Posterior cingulate gyrus (tissue), 11 donors: ENCODE measurements at regions not wholly inside any gene's neighbourhood (a gene's known extent, or its start where the extent isn't known, plus 50 kb on each side); places are given as distances from the start of the nearest gene placed in this dataset.
"Not testable (repeated sequence)": the region's sequence is repeated elsewhere in the genome, so short reads cannot be mapped to it uniquely, and the experiment has no call there.

ENCODE experiments used
- DNase-seq, 10 donors: peaks; one replicate each; pipeline versions ENCODE4 v3.0.0 to v3.0.0-alpha.2; 2020 to 2021; ENCODE audit warnings: mixed read lengths in 3 of 10
- intact Hi-C: fragments of 100-400 bp; cut with DNase I; formaldehyde crosslinking; loops from one replicate; pipeline ENCODE4 v1.15.1; 2023

- no peak for DNase-seq
- intact Hi-C loops = no loop called here
Observed at GRCh38 chr12:87599459-87599858, 429.7 kb downstream of the C12orf50 start.

GRCh38 chr12:87597114-87597513 lies 432.1 kb downstream of the C12orf50 start:
- intact Hi-C loops = no loop called here
- DNase-seq = no peak

- intact Hi-C loops = no loop called here
- no peak for DNase-seq
Observed at GRCh38 chr12:87596636-87597035, 432.6 kb downstream of the C12orf50 start.

- DNase-seq = no peak
- intact Hi-C loops = no loop called here
Observed at GRCh38 chr12:87596134-87596533, 433.1 kb downstream of the C12orf50 start.

- no peak for DNase-seq
- intact Hi-C loops = no loop called here
Observed at GRCh38 chr12:87585882-87586557, 443.2 kb downstream of the C12orf50 start.

- intact Hi-C loops, DNase-seq: not testable (repeated sequence)
Observed at GRCh38 chr12:87579091-87579490, 450.1 kb downstream of the C12orf50 start.

GRCh38 chr12:87575906-87576305 lies 453.3 kb downstream of the C12orf50 start:
- intact Hi-C loops = no loop called here
- DNase-seq = no peak

- peak in 1 of 10 donors; percentile 21 for DNase-seq
- intact Hi-C loops = not testable (repeated sequence)
Observed at GRCh38 chr12:87566918-87567317, 462.3 kb downstream of the C12orf50 start.

- no peak for DNase-seq
- intact Hi-C loops = no loop called here
Observed at GRCh38 chr12:87556985-87557384, 472.2 kb downstream of the C12orf50 start.

- intact Hi-C loops = not testable (repeated sequence)
Observed at GRCh38 chr12:87531213-87531612, 498.0 kb downstream of the C12orf50 start.

GRCh38 chr12:87529413-87529812 lies 499.8 kb downstream of the C12orf50 start:
- intact Hi-C loops = no loop called here
- DNase-seq = no peak

More at GRCh38 chr12:87531213-87531612, 498.0 kb downstream of the C12orf50 start:
- DNase-seq = not testable (repeated sequence)

GRCh38 chr12:87520968-87521367 lies 508.2 kb downstream of the C12orf50 start:
- no peak for DNase-seq
- intact Hi-C loops = no loop called here

GRCh38 chr12:87518481-87518880 lies 510.7 kb downstream of the C12orf50 start:
- DNase-seq = no peak
- intact Hi-C loops = no loop called here

- intact Hi-C loops = no loop called here
- peak in 1 of 10 donors; percentile 66 for DNase-seq
Observed at GRCh38 chr12:87518036-87518435, 511.2 kb downstream of the C12orf50 start.

- peak in 1 of 10 donors; percentile 22 for DNase-seq
- intact Hi-C loops = no loop called here
Observed at GRCh38 chr12:87513536-87514280, 515.5 kb downstream of the C12orf50 start.

GRCh38 chr12:87511371-87511770 lies 517.8 kb downstream of the C12orf50 start:
- intact Hi-C loops = no loop called here
- DNase-seq = no peak

- no peak for DNase-seq
- intact Hi-C loops = no loop called here
Observed at GRCh38 chr12:87509237-87509820, 519.9 kb downstream of the C12orf50 start.

- no peak for DNase-seq
- intact Hi-C loops = no loop called here
Observed at GRCh38 chr12:87491598-87491997, 537.6 kb downstream of the C12orf50 start.

GRCh38 chr12:87491089-87491488 lies 538.1 kb downstream of the C12orf50 start:
- DNase-seq = no peak
- intact Hi-C loops = no loop called here

GRCh38 chr12:87469295-87469694 lies 559.9 kb downstream of the C12orf50 start:
- intact Hi-C loops = no loop called here
- DNase-seq = no peak

GRCh38 chr12:87467936-87468335 lies 561.3 kb downstream of the C12orf50 start:
- DNase-seq = no peak

GRCh38 chr12:87464565-87464964 lies 564.6 kb downstream of the C12orf50 start:
- intact Hi-C loops = no loop called here
- DNase-seq = no peak

More at GRCh38 chr12:87467936-87468335, 561.3 kb downstream of the C12orf50 start:
- intact Hi-C loops = no loop called here
